ENCODE measurements at regions not wholly inside any gene's neighbourhood (a gene's known extent, or its start where the extent isn't known, plus 50 kb on each side); places are given as distances from the start of the nearest gene placed in this dataset.

DNA sequence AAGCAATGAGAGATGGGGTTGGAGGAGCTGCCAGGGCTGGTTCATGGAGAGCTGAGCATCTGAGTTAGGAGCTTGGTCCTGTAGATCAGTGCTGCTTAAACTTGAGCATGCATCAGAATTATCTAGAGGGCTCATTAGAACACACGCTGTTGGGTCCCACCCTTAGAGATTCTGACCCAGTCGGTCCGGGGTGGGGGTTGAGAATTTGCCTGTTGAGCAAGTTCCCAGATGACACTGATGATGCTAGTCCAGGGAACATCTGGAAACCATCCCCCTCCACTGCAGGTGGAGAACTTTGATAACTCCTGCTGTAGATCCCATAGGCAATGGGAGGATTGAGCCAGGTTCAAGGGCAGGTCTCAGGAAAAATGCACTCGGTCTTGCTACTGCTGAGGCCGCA is 158.0 kb upstream of the KLF4 start:
- no peak for DNase-seq

DNA sequence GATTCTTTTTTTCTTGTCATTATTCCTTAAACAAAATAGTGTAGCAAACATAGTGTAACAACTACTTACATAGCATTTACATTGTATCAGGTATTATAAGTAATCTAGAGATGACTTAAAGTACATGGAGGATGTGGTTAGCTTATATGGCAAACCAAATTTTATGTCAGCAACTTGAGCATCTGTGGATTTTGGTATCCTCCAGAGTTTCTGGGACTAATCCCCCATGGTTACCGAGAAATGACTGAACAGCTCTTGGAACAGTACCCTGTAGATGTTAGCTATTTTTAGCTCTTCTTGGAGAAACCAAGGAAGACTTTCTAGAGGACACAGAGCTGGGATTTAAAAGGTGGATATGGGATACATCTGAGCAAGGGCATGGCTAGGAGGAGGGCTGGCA is 157.6 kb upstream of the KLF4 start:
- no peak for DNase-seq

DNA sequence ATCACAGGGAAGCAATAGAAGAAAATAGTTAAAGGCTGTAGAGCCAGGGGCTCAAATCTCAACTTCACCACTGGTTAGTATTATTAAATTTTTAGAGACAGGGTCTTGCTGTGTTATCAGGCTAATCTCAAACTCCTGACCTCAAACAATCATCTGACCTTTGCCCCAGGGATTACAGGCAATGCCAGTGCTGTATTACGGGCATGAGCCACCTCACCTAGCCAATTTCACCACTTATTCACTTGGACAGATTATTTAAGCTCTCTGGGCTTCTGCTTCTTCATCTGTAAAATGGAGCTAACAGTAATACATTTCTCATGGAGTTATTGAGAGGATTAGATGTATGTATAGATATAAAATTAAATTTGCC is 155.9 kb upstream of the KLF4 start:
- no peak for DNase-seq

GRCh38 chr9:107644733-107645463 is 155.3 kb upstream of the KLF4 start:
- no peak for DNase-seq

- peak; percentile 7 for DNase-seq
Measured at GRCh38 chr9:107639426-107639825, 149.9 kb upstream of the KLF4 start.

DNA sequence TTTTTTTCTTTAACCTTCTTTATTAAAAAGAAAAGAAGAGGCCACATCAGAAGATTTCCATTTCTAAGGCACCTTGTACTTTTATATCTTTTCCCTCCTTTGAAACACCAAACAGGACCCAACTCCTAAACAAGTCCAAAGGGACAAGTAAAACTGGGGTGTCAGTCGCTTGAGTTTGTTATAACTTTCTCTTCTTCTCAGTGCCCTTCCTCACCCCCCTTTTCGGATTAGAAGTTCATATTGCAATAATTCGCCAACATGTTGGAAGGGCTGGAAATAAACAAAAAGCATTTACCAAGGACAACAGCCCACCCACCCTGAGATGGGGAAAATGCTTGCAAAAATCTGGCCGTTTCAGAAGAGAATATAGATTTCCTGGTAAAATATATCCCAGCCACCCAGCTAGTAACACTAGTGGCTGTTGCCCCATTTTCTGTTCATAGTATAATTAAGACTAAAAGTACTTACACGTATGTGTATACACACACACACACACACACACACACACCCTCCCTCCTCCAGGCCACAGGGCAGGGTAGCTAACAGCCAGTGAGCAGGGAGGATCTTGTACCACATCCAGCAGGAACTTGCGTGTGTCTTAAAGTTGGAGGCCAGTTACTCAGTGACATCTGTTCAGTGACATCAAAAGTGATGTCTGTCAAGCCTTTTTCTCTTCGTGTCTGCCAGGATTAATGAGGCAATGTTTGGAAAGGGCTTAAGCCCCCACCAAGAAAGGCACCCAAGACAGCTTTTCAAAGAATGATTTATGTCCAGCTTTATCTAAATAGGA is 149.1 kb upstream of the KLF4 start:
- peak; percentile 21 for DNase-seq

GRCh38 chr9:107637421-107638420 is 148.2 kb upstream of the KLF4 start:
- peak; percentile 75 for DNase-seq

DNA sequence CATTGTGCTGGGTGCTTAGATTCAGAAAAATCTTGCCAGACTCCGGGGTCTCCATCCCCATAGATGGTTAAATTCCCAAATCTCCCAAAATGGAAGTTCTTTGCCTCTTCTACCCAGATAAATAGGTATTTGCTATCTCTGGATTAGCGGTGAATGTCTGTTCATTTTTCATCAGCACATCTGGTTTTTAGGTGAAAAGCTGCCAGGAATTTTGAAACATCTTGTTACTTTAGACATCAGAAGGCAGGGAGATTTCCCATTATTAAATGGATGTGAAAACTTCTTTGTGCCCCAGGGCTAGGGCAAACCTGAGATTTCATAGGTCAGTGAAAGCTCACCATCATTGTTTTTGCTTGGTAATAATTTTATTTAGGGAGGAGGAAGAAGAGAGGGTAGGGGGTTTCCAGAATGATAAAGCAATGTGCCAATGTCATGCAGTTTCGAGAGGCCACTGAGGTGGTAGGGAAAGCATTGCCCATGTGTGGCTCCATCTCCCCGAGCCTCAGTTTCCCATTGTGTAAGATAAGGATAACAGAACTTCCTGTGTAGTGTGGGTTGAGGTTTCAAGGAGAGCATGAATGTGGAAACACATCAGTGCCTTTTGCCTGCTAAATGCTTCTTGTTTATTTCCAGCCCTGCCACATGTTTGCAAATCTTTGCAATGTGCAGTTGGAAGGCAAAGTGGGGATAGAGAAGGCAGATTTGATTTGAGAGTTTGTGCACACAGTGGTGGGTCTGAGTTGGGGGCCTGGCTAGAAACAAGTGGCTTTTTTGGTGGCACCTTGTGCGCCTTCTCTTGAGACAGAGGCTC is 147.2 kb upstream of the KLF4 start:
- DNase-seq, result no peak

GRCh38 chr9:107635803-107636174 is 146.2 kb upstream of the KLF4 start:
- DNase-seq, result no peak

- no peak for DNase-seq
Measured at GRCh38 chr9:107635101-107635802, 145.7 kb upstream of the KLF4 start.

DNA sequence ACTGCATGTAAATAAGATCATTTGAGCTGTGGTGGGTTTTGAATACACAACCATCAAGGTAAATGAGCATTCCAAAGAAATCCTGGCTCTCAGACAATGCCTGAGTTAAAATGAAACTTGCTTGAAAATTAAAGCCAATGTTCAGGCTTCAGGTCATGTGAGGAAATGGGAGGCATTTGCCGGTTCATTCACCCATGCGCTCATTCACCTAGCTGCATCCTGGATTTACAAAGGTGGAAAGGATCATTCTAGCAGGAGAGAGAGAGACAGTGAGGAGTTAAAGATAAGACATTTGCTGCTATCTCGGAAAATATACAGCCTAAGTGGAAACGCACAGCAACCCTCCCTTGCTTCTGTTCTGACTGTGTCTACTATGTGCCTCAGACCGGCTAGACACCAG is 143.8 kb upstream of the KLF4 start:
- no peak for DNase-seq

DNA sequence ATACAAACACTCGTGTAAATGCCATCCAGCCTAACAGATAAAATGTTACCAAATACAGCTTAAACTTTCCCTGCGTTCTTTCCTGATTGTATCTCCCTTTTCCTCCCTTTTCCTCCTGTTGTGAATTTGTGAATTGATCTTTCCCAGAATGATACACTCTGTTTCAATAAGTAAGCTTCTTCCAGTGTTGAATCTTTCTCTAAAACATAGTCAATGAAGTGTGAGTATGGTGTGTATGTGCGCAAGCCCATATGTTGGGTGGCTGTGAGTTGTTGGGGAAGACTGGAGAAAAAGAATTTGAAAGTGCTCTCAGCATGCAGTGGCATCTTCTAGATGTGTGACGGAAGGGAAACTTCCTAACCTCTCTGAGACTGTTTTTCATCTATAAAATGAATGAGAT is 143.1 kb upstream of the KLF4 start:
- DNase-seq, result no peak

DNA sequence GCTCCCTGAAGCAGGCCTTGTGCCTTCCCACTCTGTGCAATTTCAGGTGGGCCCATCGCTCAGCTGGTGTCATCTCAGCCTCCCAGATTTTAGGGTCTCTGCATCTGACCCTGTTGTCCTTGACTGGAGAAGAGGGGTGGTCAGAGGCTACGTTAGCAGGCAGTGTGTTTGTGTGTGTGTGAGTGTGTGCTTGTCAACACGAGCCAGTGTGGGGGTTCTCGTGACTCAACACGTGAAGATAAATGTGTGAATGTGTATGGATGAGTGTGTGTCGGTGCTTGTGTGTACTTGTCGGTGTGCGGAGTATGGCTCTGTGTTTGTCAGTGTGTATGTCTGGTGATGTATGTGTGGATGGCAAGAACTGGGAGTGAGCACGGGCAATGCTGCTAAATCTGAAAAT is 142.6 kb upstream of the KLF4 start:
- DNase-seq, result no peak

- DNase-seq, result no peak
Measured at GRCh38 chr9:107631788-107632187, 142.2 kb upstream of the KLF4 start.

GRCh38 chr9:107630156-107630555 is 140.6 kb upstream of the KLF4 start:
- DNase-seq, result no peak

- no peak for DNase-seq
Measured at GRCh38 chr9:107628444-107628843, 138.9 kb upstream of the KLF4 start.

GRCh38 chr9:107627781-107628180 is 138.2 kb upstream of the KLF4 start:
- DNase-seq, result no peak

DNA sequence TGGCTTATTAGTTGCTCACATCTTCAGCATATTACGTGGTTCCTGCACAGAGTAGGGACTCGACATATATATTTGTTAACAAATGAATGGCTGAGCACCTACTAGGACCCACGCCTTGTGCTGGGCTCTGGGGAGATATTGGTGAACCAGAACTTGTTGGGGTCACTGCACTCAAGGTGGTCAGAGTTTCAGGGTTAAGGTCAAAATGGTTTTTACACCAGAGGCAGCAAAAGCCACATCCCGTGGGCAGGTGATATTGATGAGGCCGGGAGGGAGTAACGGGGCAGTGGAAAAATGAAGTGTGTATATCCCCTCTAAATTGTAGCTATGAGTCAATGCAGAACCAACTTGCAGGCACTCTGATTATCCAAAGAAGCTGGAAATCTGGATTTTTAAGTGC is 136.5 kb upstream of the KLF4 start:
- no peak for DNase-seq

- no peak for DNase-seq
Measured at GRCh38 chr9:107625383-107625984, 135.9 kb upstream of the KLF4 start.

- DNase-seq, result no peak
Measured at GRCh38 chr9:107624234-107624948, 134.8 kb upstream of the KLF4 start.

GRCh38 chr9:107621436-107621835 is 131.9 kb upstream of the KLF4 start:
- DNase-seq, result no peak

All from NCI-H345 (cell line).